PC-9 (cell line): ENCODE measurements at regions not wholly inside any gene's neighbourhood (a gene's known extent, or its start where the extent isn't known, plus 50 kb on each side); places are given as distances from the start of the nearest gene placed in this dataset.

Experiments used
- BruUV-seq: library from RNA; stranded (reverse); fragments of 400-500 nt; replicated peaks from 2 replicates; lab custom pipeline; 2021; lab: Mats Ljungman, UMichigan
- CTCF ChIA-PET: fragments of 300-600 bp; sonication (Branson Sonifier 250); formaldehyde crosslinking; loops from one replicate; lab custom pipeline; 2022; ENCODE audit warnings: antibody characterized with exemption; lab: Charles Lee
- POLR2A ChIA-PET: fragments of 300-600 bp; sonication (Branson Sonifier 250); formaldehyde crosslinking; loops from one replicate; lab custom pipeline; 2022; ENCODE audit warnings: antibody characterized with exemption; ENCODE audit not compliant: unreplicated experiment; lab: Charles Lee
- DNase-seq, 2 experiments: peaks; one replicate each; pipeline versions ENCODE4 v3.0.0 to v3.0.0-alpha.2; 2015 to 2022; ENCODE audit warnings: mixed read lengths in 1 of 2
- H2AFZ ChIP-seq: fragments of 200-600 bp; sonication (generic); 2 replicates; pipeline ENCODE4 v1.8.1; 2017; ENCODE audit warnings: antibody characterized with exemption
- H3F3A ChIP-seq: fragments of 200-600 bp; sonication (generic); 2 replicates; pipeline ENCODE4 v1.8.1; 2017; ENCODE audit warnings: antibody characterized with exemption, mild to moderate bottlenecking, low read depth; ENCODE audit not compliant: insufficient read depth
- H3K27ac ChIP-seq: fragments of 200-600 bp; sonication (generic); 2 replicates; pipeline ENCODE4 v1.6.1; 2016; ENCODE audit warnings: mixed run types
- H3K27me3 ChIP-seq: fragments of 200-600 bp; sonication (generic); 2 replicates; pipeline ENCODE4 v1.6.1; 2016; ENCODE audit warnings: low read depth, mixed run types; ENCODE audit not compliant: insufficient read depth
- H3K36me3 ChIP-seq: fragments of 200-600 bp; sonication (generic); 2 replicates; pipeline ENCODE4 v1.6.1; 2016; ENCODE audit warnings: low read depth, mixed run types
- H3K4me1 ChIP-seq: fragments of 200-600 bp; sonication (generic); replicated peaks from 2 replicates; pipeline ENCODE4 v1.6.1; 2016; ENCODE audit warnings: mixed run types; ENCODE audit not compliant: insufficient read depth
- H3K4me2 ChIP-seq: fragments of 200-600 bp; sonication (generic); 2 replicates; pipeline ENCODE4 v1.6.1; 2017; ENCODE audit warnings: mixed run types
- H3K4me3 ChIP-seq: fragments of 200-600 bp; sonication (generic); 2 replicates; pipeline ENCODE4 v1.6.1; 2016; ENCODE audit warnings: mixed run types
- H3K79me2 ChIP-seq: fragments of 200-600 bp; sonication (generic); 2 replicates; pipeline ENCODE4 v1.6.1; 2017; ENCODE audit warnings: low read depth, mixed run types
- H3K9me2 ChIP-seq: fragments of 200-600 bp; sonication (generic); 2 replicates; pipeline ENCODE4 v1.8.1; 2017; ENCODE audit warnings: mild to moderate bottlenecking; ENCODE audit not compliant: insufficient read depth
- H3K9me3 ChIP-seq: fragments of 200-600 bp; sonication (generic); 2 replicates; pipeline ENCODE4 v1.8.1; 2016; ENCODE audit warnings: low read depth; ENCODE audit not compliant: insufficient read depth
- H4K20me1 ChIP-seq: fragments of 200-600 bp; sonication (generic); 2 replicates; pipeline ENCODE4 v1.8.1; 2017; ENCODE audit not compliant: insufficient read depth
- CTCF ChIP-seq: fragments of 200-600 bp; sonication (generic); conservative IDR thresholded peaks from 2 replicates; pipeline ENCODE4 v1.6.1; 2017; ENCODE audit warnings: mixed run types, antibody characterized with exemption, mild to moderate bottlenecking, moderate library complexity
- EZH2 ChIP-seq: fragments of 200-600 bp; sonication (generic); IDR thresholded peaks from 2 replicates; pipeline ENCODE4 v1.8.0; 2017; ENCODE audit warnings: antibody characterized with exemption, low read depth
- intact Hi-C: fragments of 100-400 bp; cut with micrococcal nuclease; formaldehyde crosslinking; loops from one replicate; pipeline ENCODE4 v1.10.0; 2022; ENCODE audit not compliant: unreplicated experiment

DNA sequence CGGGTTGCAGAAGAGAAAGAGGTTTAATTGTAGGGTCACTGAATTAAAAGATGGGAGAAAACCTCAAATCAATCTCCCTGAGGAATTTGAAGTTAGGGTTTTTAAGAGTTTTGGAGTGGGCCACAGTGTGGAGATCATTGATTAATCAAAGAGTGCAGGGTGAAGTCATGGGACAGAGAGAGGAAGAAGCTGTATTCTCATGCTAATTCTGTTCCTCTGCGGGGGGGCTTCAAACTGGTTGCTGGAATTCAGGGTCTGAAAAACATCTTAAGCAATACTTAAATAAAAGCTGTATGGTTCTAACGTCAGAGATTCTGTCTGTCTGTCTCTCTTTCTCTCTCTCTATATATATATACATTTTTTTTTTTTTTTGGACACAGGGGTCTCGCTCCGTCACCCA, 169.8 kb upstream of the SPATS2L start:
- no peak for TF ChIP-seq CTCF
- TF ChIP-seq EZH2, result no peak
- intact Hi-C loops, result no loop called here

GRCh38 chr2:200137271-200137670, 169.2 kb upstream of the SPATS2L start:
- H2AFZ ChIP-seq, result no peak overlapping the region
- intact Hi-C loops, result no loop called here
- peaks cover 7% of the 10 kb centered on the region; the same call in 1 of the 2 replicates for H3K9me3 ChIP-seq
- BruUV-seq, result no TSS peak
- no peak overlapping the region for H3K4me2 ChIP-seq
- POLR2A ChIA-PET, result no interaction called here
- TF ChIP-seq EZH2, result no peak
- TF ChIP-seq CTCF, result no peak
- H3K4me1 ChIP-seq, result no peaks in the 10 kb centered on the region
- no peaks in the 10 kb centered on the region for H3K27me3 ChIP-seq
- CTCF ChIA-PET, result no interaction called here
- H4K20me1 ChIP-seq, result no peaks in the 10 kb centered on the region
- no peak for DNase-seq
- H3K9me2 ChIP-seq, result no peaks in the 10 kb centered on the region
- H3K79me2 ChIP-seq, result no peaks in the 10 kb centered on the region
- no peak overlapping the region for H3K4me3 ChIP-seq
- H3K36me3 ChIP-seq, result no peaks in the 10 kb centered on the region
- no peak overlapping the region for H3K27ac ChIP-seq
- H3F3A ChIP-seq, result no peaks in the 10 kb centered on the region

More for the DNA sequence above, 169.8 kb upstream of the SPATS2L start:
- CTCF ChIA-PET, result no interaction called here
- Histone ChIP-seq H3K27ac (no peak overlapping the region), H4K20me1 (no peaks in the 10 kb centered on the region), H3K9me3 (peaks cover 7% of the 10 kb centered on the region; the same call in 1 of the 2 replicates), H3F3A (no peaks in the 10 kb centered on the region; the same call in 1 of the 2 replicates), H3K36me3 (no peaks in the 10 kb centered on the region), H2AFZ (no peak overlapping the region), H3K4me3 (no peak overlapping the region), H3K9me2 (no peaks in the 10 kb centered on the region), H3K79me2 (no peaks in the 10 kb centered on the region), H3K4me1 (peaks cover 4% of the 10 kb centered on the region), H3K4me2 (no peak overlapping the region), H3K27me3 (no peaks in the 10 kb centered on the region)
- POLR2A ChIA-PET, result no interaction called here
- no peak for DNase-seq
- BruUV-seq, result no TSS peak

GRCh38 chr2:200137691-200138090, 168.8 kb upstream of the SPATS2L start:
- Histone ChIP-seq H3F3A (no peaks in the 10 kb centered on the region), H3K4me1 (no peaks in the 10 kb centered on the region), H2AFZ (no peak overlapping the region), H3K36me3 (no peaks in the 10 kb centered on the region), H3K9me3 (peaks cover 3% of the 10 kb centered on the region; the same call in 1 of the 2 replicates), H3K27me3 (no peaks in the 10 kb centered on the region), H3K4me3 (no peak overlapping the region), H3K27ac (no peak overlapping the region), H4K20me1 (no peaks in the 10 kb centered on the region), H3K9me2 (no peaks in the 10 kb centered on the region), H3K4me2 (no peak overlapping the region), H3K79me2 (no peaks in the 10 kb centered on the region)
- intact Hi-C loops, result no loop called here
- TF ChIP-seq EZH2 (no peak), CTCF (no peak)
- CTCF ChIA-PET, result no interaction called here
- POLR2A ChIA-PET, result no interaction called here
- no peak for DNase-seq
- no TSS peak for BruUV-seq
